Panc1 (cell line): ENCODE measurements at regions not wholly inside any gene's neighbourhood (a gene's known extent, or its start where the extent isn't known, plus 50 kb on each side); places are given as distances from the start of the nearest gene placed in this dataset.

Experiments used
- POLR2AphosphoS5 ChIP-seq: IDR thresholded peaks from 2 replicates; pipeline ENCODE4 v1.6.1; 2012; ENCODE audit warnings: mild to moderate bottlenecking, low read depth, low read length, moderate library complexity
- SIN3A ChIP-seq: IDR thresholded peaks from 2 replicates; pipeline ENCODE4 v1.6.1; 2012; ENCODE audit warnings: low read depth, mild to moderate bottlenecking, low read length, moderate library complexity, borderline replicate concordance; ENCODE audit not compliant: insufficient read depth
- TF ChIP-seq, protein P1 (sequence below): fragments of 450-650 bp; IDR thresholded peaks from 2 replicates; pipeline ENCODE4 v1.5.1; 2017; ENCODE audit warnings: mild to moderate bottlenecking
- TF ChIP-seq, protein P2 (sequence below), 2 experiments: IDR thresholded peaks; 2 replicates each; pipeline ENCODE4 v1.6.1; 2011 to 2012; ENCODE audit warnings: low read depth in 2 of 2, control low read depth in 1 of 2, low read length in 1 of 2, mild to moderate bottlenecking in 1 of 2, moderate library complexity in 1 of 2; ENCODE audit not compliant: insufficient read depth in 1 of 2

DNA sequence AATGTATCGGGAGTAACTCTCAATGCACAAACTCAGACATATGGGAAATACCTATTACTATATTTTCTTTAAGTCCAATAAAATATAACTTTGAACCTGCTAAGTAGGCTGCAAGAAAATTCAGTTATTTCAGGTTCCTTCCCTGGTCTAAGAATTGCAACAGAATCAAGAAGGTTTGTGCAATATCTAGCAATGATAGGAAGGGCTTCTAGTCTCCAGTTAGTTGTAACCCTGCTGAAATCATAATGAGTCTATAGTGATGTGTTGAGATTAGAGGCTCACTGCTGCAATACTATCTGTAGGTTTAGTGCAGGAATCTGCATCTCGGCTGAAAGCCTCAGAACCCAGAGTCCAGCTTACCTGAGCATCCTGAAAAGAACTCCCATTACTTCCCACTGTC, 110.5 kb downstream of the PMP22 start:
- TF ChIP-seq, protein P1, sequence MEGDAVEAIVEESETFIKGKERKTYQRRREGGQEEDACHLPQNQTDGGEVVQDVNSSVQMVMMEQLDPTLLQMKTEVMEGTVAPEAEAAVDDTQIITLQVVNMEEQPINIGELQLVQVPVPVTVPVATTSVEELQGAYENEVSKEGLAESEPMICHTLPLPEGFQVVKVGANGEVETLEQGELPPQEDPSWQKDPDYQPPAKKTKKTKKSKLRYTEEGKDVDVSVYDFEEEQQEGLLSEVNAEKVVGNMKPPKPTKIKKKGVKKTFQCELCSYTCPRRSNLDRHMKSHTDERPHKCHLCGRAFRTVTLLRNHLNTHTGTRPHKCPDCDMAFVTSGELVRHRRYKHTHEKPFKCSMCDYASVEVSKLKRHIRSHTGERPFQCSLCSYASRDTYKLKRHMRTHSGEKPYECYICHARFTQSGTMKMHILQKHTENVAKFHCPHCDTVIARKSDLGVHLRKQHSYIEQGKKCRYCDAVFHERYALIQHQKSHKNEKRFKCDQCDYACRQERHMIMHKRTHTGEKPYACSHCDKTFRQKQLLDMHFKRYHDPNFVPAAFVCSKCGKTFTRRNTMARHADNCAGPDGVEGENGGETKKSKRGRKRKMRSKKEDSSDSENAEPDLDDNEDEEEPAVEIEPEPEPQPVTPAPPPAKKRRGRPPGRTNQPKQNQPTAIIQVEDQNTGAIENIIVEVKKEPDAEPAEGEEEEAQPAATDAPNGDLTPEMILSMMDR, result no peak
- TF ChIP-seq, protein P2, sequence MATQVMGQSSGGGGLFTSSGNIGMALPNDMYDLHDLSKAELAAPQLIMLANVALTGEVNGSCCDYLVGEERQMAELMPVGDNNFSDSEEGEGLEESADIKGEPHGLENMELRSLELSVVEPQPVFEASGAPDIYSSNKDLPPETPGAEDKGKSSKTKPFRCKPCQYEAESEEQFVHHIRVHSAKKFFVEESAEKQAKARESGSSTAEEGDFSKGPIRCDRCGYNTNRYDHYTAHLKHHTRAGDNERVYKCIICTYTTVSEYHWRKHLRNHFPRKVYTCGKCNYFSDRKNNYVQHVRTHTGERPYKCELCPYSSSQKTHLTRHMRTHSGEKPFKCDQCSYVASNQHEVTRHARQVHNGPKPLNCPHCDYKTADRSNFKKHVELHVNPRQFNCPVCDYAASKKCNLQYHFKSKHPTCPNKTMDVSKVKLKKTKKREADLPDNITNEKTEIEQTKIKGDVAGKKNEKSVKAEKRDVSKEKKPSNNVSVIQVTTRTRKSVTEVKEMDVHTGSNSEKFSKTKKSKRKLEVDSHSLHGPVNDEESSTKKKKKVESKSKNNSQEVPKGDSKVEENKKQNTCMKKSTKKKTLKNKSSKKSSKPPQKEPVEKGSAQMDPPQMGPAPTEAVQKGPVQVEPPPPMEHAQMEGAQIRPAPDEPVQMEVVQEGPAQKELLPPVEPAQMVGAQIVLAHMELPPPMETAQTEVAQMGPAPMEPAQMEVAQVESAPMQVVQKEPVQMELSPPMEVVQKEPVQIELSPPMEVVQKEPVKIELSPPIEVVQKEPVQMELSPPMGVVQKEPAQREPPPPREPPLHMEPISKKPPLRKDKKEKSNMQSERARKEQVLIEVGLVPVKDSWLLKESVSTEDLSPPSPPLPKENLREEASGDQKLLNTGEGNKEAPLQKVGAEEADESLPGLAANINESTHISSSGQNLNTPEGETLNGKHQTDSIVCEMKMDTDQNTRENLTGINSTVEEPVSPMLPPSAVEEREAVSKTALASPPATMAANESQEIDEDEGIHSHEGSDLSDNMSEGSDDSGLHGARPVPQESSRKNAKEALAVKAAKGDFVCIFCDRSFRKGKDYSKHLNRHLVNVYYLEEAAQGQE (IDR thresholded peaks at IDR 0.05; ENCODE audit: insufficient read depth in 1 of 2, low read depth in 2 of 2, low read length in 1 of 2), result no peak
- TF ChIP-seq SIN3A (no peak), POLR2AphosphoS5 (no peak)
